Suppressor macrophage treated with lipopolysaccharide for 4 hours (primary cell): ENCODE measurements at regions not wholly inside any gene's neighbourhood (a gene's known extent, or its start where the extent isn't known, plus 50 kb on each side); places are given as distances from the start of the nearest gene placed in this dataset.
A peak's percentile ranks its signal among the peaks of the same experiment; 100 is the strongest.

Source experiments
- DNase-seq: peaks from one replicate; pipeline ENCODE4 v3.0.0-alpha.2; 2020

DNA sequence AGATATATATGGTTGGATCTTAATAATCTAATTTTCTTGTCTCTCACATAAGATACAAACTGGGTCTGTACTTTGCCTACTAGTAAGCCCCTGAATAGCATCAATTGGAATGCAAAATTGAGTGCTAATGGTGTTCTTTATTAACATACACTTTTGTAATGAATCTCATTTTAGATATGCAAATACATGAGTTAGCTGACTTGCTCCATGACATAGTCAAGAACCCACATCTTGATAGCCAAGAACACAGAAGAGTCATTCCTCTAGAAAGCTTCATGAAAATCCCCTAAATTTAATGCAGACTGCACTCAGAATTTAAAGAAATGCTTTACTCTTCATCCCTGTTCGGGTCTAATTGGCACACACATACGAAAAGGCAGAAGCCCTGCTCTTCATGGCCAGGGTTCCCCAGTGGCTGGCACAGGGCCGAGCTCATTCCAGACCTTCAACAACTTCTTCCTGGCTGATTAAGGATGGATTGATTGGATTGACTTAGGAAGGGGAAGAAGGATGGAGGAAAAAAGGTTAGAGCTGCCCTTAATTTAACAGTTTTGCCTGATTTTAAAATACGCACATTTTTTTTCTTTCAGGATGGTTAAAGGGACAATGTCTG, 431.1 kb upstream of the KLF6 start:
- DNase-seq: no peak

DNA sequence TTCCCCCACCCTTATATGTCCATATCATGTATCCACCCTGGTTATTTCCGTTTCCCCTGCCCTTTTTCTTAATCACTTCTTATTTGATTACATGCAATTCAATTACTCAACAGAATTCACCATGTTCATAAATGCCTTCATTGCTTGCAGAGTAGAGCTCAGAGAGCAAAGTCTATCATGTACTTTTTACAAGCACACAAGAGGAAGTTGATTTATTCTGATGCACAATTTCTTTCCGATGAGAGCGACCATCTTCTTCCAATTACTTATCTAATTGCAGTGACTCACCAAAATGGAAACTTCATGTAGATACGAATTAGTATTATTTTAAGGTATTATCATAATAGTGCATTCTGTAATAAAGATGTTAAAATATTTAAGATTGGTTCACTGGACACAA, 430.5 kb upstream of the KLF6 start:
- no peak for DNase-seq

DNA sequence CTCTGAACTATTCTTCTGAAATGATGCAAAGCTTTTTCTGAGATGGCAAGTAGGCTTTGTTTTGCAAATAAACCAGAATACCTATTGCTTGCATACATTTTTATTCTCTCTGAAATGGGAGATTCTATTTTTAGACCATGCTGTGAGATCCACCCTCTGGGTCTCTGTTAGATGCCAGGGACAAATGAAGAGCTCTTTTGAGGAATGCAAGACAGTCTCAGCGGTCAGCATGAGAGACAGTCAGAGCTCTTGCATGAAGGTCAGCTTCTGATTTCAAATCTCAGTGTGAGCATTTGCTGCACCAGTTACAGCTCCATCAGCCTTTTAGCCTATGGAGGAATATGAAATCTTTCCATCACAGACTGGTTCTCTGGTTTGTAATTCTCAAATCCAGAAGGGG, 429.9 kb upstream of the KLF6 start:
- DNase-seq: no peak

DNA sequence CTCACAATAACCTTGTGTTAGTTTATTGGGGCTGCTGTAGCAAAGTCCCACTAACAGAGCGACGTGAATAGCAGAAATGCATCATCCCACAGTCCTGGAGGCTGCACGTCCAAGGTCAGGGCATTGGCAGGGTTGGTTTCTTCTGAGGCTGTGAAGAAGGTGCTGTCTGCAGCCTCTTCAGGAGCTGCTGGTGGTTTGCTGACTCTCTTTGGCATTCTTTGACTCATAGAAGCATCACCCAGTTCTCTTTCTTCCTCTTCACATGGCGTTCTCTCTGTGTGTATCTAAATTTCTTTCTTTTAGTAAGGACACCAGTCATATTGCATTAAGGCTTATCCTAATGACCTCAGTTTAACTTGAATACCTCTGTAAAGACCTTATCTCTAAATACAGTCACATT, 428.4 kb upstream of the KLF6 start:
- no peak for DNase-seq

DNA sequence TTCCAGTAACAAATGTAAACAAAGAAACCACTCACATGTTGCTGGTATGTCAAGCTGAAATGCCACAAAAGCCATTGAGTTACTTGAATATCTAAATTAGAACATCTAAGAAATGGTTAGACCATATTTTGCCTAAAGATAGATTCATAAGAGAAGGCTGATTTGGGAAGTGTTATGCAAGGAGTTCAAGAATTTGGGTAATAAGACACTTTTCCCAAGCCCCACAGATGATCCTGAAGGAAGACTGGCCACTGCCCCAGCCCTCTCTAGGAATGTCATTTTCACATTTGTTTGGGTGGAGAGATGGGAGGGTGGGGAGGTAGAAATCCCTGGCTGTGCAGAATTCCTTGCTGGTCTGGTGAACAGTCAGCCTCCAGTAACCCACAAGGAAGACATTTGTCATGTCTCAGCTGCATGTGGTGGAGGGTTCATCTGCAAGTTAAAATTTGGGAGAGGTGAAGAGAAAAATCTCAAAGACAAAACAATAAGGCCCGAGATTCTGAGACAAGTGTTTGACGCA, 427.2 kb upstream of the KLF6 start:
- no peak for DNase-seq

DNA sequence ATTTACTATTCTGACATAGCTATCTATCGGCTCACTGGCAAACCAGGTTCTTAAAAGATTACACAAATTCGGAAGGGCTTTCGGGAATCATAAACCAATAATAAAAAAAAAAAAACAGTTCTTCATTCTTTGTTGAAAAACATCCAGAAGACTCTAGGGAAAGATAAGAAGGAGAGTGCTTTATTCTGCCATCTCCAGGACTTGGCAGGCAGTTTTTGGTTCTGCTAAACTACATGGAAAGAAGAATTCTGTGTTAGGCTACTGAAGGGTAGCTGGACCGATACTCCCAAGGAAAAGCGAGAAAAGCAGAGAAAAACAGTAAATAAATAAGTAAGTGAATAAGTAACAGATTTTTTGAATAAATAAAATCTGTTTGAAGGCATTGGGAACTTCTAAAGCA, 423.5 kb upstream of the KLF6 start:
- no peak for DNase-seq

DNA sequence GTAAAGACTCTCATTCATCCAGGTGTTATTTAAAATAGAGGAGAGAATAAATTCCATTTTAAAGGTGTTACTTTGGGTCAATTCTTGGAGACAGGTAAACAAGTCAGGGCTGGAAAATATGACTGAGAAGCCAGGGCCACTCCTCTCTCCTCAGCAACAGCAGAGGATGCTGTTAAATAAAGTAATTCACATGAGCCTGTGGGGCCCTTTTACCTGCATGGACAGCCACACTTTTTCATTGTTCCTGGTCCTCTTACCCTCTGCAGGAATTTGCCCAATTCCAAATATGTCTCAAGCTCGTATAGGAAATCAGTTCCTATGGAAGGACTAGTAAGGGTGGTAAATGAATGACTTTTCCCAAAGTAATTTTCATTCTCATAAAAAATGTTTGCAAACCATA, 420.1 kb upstream of the KLF6 start:
- DNase-seq: no peak

DNA sequence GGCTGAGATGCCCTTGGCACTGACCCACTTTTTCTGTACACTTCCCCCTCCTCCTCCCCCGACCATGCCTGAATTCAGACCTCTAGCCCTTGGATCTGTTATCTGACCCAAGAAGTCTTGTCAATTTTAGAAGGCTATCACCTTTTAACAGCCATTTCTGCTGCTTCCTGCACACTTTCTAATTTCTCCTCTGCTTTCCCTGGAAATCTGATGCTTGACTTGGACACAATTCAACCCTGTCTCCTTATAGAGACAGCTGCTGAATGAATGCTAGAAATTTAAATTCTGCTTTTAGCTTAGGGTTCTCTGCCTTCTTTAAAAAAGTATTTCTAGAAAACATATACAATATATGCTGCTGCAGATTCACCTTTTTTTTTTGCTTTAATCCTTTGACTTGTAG, 417.9 kb upstream of the KLF6 start:
- DNase-seq: no peak

DNA sequence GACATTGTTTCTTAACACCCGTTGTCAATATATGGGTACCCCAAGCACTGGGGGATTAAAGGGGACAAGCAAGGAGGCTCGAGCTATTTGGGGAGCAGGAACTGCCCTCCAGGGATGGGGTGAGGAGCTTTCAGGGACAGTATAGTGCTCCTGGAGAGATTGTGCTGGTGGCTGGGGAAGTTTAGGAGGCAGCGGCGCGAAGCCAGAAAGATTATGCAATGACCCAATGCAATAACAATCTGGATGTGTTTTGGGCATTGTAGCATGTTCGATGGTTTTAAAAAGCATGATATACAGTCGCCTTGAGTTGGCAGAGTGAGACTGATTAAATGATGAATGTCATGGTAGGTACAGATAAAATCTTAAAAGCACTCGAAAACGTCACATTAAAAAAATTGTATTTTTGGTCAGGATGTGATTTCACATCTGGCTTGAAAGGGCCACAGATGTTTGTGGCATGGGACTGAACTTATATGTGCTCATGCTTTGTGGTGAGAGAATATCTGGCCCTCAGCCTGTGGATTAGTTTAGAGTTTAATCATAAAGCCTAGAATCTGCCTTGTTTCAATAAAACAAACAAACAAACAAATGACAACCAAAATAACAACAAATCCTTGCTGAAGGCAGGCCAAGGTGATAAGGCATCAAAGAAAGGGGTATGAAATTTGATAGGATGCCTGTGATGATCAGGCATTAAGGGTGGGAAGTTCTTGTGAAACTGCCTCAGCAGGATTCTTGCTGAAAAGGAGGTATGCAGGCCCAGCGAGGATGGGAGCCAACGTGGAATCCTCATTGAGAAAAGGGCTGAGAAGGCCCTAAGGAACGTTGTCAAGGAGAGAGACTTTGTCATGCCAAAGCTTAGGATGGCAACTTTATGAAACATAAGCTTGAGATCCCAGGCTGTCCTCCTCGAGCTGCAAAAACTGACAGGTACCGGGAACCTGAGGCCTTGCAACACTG, 417.1 kb upstream of the KLF6 start:
- no peak for DNase-seq

DNA sequence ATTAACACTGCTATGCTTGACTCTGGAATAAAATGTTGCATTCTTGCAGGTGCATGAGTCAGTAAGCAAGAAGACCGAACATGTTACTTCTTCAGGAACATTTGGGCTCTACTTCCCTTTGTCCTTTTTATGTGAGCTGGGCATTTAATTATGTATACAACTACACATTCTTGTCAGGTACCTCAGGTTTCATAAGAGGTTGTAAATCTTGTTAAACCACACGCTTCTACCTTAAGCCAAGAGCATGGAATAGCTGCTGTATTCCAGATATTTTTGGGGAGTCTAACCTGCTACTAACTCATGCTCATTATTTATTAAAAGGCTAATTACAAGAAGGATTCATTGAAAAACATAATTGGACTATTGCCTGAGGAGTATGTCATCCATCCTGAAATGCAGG, 414.2 kb upstream of the KLF6 start:
- no peak for DNase-seq

DNA sequence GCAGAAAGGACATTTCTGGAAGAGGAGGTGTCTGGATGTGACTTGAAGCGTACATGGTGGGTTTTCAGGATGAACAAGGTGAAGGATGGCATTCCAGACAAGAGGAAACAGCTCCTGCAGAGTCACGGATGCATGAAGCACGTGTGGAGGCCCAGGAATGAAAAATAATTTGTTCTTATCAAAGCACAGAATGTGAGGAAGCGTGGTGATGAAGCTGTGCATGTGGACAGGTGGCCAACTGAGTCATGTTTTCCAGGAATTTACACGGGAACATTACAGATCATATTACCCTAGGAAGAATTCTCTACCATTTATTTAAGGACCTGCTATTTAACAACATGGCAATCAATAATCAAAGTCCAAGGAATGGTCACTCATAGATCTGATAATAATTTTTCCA, 413.2 kb upstream of the KLF6 start:
- no peak for DNase-seq

DNA sequence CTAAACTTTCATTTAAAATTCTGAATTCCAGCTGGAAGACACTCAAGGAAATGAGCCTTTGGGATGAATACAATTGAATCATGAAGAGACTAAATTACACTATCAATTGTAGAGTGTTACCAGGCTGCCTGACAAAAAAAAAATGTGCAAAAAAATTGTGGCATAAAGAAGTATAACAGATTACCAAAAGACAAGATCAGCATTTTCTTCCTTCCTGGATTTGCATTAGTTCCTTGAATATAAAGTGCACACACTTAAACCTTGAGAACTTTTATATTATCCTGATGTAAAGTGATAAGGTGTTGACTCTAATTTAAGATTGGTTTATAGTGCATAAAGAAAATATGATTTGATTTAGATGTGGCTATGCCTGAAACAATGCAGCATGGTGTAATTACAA, 412.7 kb upstream of the KLF6 start:
- DNase-seq: no peak

DNA sequence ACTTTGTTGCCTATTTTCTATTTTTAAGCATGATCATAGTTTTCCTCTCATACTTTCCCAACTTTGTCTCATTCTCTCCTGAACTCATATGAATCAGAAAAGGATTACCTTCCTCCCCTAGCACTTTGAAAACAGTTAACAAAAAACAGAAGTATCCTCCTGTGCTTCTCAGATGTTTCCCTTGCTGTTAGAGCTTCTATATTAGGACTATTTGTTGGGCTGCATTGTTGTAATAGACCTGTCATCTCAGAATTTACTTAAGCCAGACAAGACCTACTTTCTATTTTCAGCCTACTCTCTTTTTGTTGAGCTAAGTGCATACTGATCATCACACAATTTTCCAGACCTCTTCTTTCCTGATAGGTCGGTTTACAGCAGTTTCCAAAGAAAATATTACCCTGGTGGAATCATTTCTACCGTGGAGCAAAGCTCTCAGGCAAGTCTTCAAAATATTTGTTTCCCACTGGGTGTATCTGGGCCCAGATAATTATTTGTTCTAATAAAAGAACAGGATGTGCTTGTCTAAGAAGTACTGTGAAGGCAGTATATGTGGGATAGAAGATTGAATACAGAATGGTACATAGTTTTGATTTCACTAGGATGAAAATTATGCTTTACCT, 411.9 kb upstream of the KLF6 start:
- DNase-seq: no peak

DNA sequence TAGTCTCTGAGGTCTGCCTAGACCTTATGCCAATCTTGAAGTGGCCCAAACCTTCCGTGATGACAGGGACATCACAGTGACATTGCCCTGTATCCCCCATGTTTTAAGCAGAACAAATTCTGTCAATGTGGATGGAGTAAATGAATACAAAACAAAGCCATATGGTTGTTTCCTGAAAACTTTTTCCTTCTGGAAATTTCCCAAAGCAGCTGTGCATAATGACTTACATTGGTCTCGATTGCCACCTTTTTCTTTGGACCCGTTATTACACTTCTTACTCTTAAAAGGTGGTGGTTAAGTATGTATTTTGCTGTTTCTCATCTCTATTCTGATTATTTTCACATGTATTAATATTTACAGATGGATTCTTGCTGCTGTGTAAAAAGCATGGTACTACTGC, 411.2 kb upstream of the KLF6 start:
- no peak for DNase-seq

DNA sequence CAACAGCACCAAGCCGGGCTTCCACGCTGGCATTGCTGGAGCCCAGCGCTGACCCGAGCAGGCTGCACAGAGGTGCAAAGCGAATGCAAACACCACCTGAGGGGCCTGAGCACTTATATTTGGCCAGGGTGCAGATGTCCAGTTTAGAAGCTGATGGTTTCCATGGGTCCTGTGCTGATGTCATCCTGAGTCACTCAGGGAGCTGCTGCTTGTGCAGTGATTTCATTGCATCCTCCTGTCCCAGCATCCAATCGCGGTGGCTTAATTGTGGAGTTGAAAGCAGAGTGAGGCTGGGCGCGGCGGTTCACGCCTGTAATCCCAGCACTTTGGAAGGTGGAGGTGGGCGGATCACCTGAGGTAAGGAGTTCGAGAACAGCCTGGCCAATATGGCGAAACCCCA, 410.2 kb upstream of the KLF6 start:
- peak; percentile 27 for DNase-seq

DNA sequence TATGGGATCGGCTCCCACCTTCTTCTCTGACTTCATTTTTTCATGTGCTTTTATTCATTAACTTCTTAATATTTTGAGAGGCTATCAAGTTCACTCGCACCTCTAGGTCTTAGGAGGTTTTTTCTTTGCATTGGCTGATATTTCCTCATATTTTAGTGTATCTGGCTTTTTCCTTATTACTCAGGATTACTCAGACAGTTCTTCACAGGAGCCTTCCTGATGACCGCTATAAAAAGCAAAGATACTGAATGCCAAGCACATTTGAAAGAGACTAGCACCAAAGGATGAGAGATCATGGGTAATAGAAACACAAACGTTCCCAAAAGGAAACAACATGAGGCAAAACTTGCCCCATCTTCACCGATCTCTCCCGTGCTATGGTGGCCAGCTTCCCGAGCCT, 409.2 kb upstream of the KLF6 start:
- DNase-seq: no peak

DNA sequence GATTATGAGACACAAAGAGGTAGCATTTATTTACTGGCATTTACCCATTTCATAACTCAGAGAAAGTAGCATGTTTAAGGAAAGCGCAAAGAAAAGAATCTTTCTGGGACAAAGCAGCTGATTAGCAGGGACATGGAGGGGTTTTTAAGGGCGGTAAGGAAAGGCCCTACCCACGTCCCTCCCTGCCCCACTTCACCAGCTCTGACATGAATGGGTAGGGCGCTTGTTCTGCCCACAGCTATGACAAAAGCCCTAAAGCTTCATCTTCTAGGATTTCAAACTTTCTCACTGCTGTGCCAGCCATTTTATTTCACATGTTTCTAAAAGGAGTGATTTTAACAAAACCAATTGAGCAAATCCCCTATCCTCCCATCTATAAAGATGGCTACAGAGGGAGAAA, 406.9 kb upstream of the KLF6 start:
- DNase-seq: no peak

DNA sequence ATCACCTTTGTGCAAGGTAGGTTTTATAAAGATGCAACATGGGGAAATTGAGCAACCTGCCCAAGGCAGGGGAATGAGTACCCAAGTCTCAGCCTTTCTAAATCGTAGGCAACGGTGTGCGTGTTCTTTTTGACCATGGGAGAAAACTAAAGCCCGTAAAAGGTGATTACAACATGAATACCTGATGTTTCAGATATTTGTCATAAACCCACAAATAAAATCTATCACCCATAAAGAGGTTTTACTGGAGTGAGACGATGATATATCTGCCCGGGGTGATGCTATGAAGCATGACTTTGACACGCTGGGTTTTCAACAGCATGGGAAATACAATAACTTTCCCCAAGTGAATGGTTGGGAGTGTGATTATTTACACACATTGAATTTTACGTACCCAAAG, 406.3 kb upstream of the KLF6 start:
- DNase-seq: no peak

DNA sequence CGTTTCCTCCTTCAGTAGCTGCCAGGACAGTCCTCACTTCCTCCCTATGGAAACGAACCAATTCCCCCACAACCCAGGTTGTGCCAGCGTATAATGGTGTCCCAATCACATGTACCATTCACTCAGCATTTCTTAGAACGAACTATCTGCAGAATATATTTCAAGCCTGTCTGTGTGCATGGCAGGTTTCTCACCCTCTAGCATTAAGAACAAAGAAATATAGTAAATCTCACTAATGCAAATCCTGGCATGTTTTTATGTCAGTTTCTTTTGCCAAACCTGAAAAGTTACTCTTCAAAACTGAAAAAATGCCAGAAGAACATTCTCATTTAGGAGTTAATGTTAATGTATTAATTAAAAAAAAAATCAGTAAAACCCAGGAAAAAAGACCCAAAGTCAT, 405.9 kb upstream of the KLF6 start:
- no peak for DNase-seq

DNA sequence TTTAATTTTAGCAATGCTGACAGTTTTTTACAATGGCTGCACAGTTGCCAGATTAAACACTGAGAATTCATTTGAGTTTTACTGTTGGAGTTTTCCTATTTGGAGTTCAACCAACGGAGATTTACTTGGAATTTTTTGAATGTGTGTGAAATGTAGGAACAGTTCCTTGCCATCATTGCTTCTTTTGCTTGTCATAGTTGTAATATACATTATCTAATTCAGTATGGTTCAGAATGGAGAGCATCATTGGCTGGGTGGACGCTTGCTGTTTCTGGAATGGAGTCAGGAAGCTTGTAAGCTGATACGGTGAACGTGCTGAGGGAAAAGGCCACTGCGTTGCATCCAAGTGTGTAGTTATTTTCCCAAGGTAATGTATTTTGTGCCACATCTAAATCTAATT, 404.3 kb upstream of the KLF6 start:
- DNase-seq: no peak

DNA sequence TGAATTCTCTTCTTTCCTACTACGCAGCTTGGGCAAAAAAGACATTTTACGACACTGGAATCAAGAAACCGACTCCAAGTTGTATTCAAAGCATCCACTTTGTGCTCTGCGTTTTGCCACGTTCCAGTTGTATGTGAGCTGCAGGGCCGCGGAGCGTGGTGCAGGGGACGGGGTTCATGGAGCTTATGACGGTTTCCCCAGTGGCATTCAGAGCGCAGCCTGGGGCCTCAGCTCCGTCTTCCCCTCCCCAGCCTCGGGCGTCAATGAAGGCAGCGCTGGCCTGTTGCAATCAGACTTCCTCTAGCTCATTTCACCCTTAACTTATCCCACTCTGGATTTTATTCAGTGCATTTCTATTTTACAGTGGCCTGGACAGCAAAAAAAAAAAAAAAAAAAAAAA, 403.4 kb upstream of the KLF6 start:
- no peak for DNase-seq

DNA sequence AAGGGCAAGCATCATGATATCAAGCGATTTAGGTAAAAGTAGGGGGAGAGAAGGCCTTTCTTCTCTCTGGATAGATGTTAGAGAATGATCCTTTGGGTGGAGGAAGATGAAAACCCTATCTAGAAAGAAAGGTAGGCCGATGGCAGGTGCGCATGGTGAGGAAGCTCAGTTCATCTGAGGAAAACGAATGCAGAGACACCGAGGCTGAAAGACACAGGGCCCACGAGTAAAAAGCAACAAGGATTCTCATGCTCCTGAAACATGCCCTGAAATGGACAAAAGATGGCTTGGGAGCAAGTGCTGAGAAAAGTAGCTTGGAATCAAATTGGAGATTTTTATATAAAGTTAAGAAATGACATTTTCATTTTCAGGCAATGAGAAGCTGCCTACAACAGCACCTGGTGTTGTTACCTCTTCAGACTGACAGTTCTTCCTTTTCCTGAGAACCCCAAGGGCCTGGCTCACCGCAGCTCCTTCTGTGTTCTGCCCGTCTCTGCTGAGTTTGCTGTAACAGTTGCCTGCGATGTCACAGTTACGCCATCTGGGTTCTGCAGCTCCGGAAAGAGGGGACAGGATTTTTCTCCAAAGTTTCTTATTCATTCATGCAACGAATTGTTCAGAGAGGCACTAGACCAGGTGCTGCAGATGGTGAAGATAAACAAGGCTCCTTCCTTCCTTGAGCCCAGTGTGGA, 402.0 kb upstream of the KLF6 start:
- DNase-seq: no peak

DNA sequence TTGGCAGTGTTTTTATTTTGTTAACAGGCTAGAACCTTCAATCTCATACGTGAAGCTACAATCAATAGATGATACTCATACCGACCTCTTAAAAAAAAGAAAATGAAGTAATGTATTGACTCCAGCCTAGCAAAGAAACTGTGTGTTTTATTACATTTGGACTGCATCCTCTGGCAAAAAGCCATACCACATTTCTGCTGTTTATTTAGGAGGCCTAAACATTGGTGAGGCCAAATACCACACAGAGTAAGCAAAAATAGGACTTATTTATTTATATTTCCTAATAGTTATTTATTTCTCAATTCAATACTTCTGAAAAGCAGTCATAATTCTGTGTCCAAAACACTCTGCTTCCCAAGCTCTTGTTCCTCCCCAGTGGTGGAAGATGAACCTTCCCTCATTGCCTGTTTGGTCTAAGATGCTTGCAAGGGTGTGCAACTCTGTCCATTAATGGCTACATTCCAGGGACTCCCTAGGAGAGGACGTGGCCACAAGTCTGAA, 398.8 kb upstream of the KLF6 start:
- no peak for DNase-seq
